ENCODE measurements at regions not wholly inside any gene's neighbourhood (a gene's known extent, or its start where the extent isn't known, plus 50 kb on each side); places are given as distances from the start of the nearest gene placed in this dataset.

DNA sequence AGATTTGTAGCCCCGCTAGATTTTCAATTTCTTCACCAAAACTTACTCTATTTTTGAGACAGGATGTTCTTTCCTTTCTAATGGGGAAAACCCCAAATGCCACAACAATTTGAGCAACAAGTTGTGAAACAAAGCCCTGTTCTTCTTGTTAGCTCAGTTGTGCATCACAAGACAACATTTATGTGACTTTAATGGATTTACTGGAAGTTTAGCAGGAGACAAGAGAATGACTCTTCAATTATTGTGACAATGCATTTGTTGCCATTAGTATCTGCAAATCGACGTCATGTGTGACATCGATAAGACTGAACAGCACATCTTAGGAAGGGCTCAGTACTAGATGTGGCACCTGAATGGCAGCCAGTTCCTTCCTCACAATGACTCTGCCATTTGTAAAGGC, 1028.9 kb upstream of the TMEM132C start (continued):
- TF ChIP-seq, protein P1, sequence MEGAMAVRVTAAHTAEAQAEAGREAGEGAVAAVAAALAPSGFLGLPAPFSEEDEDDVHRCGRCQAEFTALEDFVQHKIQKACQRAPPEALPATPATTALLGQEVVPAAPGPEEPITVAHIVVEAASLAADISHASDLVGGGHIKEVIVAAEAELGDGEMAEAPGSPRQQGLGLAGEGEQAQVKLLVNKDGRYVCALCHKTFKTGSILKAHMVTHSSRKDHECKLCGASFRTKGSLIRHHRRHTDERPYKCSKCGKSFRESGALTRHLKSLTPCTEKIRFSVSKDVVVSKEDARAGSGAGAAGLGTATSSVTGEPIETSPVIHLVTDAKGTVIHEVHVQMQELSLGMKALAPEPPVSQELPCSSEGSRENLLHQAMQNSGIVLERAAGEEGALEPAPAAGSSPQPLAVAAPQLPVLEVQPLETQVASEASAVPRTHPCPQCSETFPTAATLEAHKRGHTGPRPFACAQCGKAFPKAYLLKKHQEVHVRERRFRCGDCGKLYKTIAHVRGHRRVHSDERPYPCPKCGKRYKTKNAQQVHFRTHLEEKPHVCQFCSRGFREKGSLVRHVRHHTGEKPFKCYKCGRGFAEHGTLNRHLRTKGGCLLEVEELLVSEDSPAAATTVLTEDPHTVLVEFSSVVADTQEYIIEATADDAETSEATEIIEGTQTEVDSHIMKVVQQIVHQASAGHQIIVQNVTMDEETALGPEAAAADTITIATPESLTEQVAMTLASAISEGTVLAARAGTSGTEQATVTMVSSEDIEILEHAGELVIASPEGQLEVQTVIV (IDR thresholded peaks at IDR 0.05; ENCODE audit: borderline replicate concordance, partially characterized antibody): no peak
- TF ChIP-seq BHLHE40 (IDR thresholded peaks at IDR 0.05; ENCODE audit: borderline replicate concordance in 1 of 2, low read depth in 2 of 2, low read length in 1 of 2): no peak

DNA sequence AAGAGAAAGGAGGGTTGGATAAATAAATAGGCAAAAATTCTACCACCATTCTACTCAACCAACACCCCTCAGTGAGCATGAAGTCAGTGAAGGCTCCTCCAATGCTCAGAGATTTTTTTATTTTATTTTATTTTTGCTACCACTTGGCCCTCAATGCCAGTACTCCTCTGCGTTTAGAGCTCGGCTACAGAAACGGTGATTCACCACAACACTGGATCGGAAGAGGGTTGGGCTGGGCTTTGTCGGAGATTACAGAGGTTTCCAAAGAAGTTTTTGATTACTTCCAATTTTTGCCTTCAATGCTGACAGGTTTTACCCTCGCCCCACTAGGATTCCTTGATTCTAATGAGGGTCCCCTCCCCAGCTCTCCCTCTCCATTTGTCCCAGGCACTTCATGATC, 1027.2 kb upstream of the TMEM132C start:
- no peaks in the 10 kb centered on the region for H4K20me1 ChIP-seq (ENCODE audit: control insufficient read depth, insufficient read depth)
- intact Hi-C loops (cut with micrococcal nuclease; ENCODE audit: unreplicated experiment) (no loop called here), in situ Hi-C loops (cut with MboI) (no loop called here)
- ChIA-PET RAD21 (ENCODE audit: unreplicated experiment) (no interaction called here), POLR2A (no interaction called here), SMC1A (ENCODE audit: uncharacterized antibody, unreplicated experiment) (no interaction called here), CTCF (interaction anchor here (0.8 kb wide), 1 partner anchor 769 kb away, joined by 3 read pairs; no protein-coding TSS in a partner anchor)
- H3K9ac ChIP-seq (ENCODE audit: control insufficient read depth, insufficient read depth, low read length): no peak overlapping the region
- FAIRE-seq: no peak
- no peak for TF ChIP-seq ZNF207 (IDR thresholded peaks at IDR 0.05; ENCODE audit: borderline replicate concordance)
- H3K4me1 ChIP-seq (ENCODE audit: control insufficient read depth, insufficient read depth, low read length): no peaks in the 10 kb centered on the region
- no TSS peak for BruUV-seq (replicated peaks)
- no peak overlapping the region for H2AFZ ChIP-seq (ENCODE audit: control insufficient read depth, low read depth, low read length)
- WGBS (ENCODE audit: insufficient coverage, insufficient replicate concordance, low lambda C conversion rate, missing lambda C conversion rate): 49% methylated on average over 6 of the region's 6 CpGs
- no peaks in the 10 kb centered on the region for H3K79me2 ChIP-seq (ENCODE audit: control insufficient read depth, insufficient read depth, low read length)
- no peaks in the 10 kb centered on the region for H3K27me3 ChIP-seq (replicated peaks in 1 of 2; ENCODE audit: control insufficient read depth in 2 of 2, insufficient read depth in 2 of 2, low read length in 1 of 2)
- H3K27ac ChIP-seq (ENCODE audit: control insufficient read depth, insufficient read depth): no peak overlapping the region
- no peak for DNase-seq (ENCODE audit: low read depth, low spot score)
- no peak overlapping the region for H3K4me3 ChIP-seq
- H3K4me2 ChIP-seq (ENCODE audit: control insufficient read depth, insufficient read depth): no peak overlapping the region
- H3K36me3 ChIP-seq (ENCODE audit: control insufficient read depth in 2 of 2, insufficient read depth in 2 of 2, low read length in 1 of 2): no peaks in the 10 kb centered on the region
- ATAC-seq: no peak
- no peaks in the 10 kb centered on the region; the same call in 2 of the 3 replicates for H3K9me3 ChIP-seq (replicated peaks; ENCODE audit: control insufficient read depth, insufficient read depth, low read length)
